ENCODE measurements at regions not wholly inside any gene's neighbourhood (a gene's known extent, or its start where the extent isn't known, plus 50 kb on each side); places are given as distances from the start of the nearest gene placed in this dataset.

DNA sequence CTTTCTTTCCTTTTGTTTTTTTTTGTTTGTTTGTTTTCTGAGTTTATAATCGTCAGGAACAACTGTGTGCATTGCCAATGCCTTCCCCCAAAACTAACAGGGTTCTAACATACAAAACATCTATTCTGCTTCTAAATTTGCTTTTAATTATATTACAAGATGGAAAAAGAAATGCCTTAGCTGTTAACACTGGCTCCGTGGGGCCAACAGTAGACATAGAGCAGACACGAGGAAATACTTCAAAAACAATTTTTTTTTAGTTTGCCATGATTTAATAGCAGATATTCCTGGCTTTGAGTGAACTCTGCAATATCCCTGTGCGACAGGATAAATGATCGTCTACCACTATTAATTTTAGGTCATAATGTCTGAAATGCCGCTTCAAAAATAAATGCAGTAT lies 153.3 kb upstream of the HNRNPA3 start:
- DNase-seq (ENCODE audit: low read depth) = no peak
- no peak overlapping the region for H3K4me3 ChIP-seq (ENCODE audit: low read depth, low read length)
- TF ChIP-seq, protein P1, sequence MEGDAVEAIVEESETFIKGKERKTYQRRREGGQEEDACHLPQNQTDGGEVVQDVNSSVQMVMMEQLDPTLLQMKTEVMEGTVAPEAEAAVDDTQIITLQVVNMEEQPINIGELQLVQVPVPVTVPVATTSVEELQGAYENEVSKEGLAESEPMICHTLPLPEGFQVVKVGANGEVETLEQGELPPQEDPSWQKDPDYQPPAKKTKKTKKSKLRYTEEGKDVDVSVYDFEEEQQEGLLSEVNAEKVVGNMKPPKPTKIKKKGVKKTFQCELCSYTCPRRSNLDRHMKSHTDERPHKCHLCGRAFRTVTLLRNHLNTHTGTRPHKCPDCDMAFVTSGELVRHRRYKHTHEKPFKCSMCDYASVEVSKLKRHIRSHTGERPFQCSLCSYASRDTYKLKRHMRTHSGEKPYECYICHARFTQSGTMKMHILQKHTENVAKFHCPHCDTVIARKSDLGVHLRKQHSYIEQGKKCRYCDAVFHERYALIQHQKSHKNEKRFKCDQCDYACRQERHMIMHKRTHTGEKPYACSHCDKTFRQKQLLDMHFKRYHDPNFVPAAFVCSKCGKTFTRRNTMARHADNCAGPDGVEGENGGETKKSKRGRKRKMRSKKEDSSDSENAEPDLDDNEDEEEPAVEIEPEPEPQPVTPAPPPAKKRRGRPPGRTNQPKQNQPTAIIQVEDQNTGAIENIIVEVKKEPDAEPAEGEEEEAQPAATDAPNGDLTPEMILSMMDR (conservative IDR thresholded peaks at IDR 0.05; ENCODE audit: low read depth, low read length) = no peak

DNA sequence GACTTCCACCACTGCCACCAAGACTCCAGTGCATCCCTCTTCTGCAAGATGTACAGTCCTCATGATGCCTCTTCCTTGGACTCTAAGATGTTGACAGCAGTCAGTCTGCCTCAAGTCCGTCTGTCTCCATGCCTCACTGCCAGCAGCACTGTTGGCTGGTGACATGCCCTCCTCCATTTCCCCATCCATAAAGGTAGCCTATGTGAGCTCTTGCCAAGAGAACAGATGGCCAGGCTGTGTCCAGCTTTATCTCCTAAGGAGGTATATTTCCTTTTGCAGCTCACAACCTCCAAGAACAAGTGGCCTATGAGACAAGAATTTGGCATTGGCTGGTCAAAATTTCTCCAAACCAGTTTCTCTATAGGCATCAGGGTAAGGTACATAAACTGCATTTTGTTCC lies 149.3 kb upstream of the HNRNPA3 start:
- TF ChIP-seq, protein P1 (conservative IDR thresholded peaks at IDR 0.05; ENCODE audit: low read depth, low read length) = no peak
- no peak overlapping the region for H3K4me3 ChIP-seq (ENCODE audit: low read depth, low read length)
- DNase-seq (ENCODE audit: low read depth) = no peak

DNA sequence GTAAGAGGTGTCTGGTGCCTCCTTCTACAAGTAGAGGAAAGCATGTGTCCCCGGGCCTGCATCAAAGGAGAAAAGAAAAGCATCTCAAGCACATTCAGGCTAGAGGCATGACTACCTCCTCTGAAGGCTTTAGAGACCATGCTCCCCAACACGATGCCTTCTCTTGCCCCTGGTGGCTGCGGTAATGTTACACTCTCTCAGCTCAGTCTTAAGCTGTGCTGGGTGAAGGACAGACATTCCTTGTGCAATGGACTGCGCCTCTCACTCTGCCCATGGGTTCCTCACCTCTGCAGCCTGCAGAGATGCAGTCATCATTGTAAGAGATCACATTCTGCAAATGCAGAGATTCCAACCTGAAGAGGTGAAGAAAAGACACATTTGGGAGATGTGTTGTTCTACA lies 148.2 kb upstream of the HNRNPA3 start:
- H3K4me3 ChIP-seq (ENCODE audit: low read depth, low read length) = no peak overlapping the region
- TF ChIP-seq, protein P1 (conservative IDR thresholded peaks at IDR 0.05; ENCODE audit: low read depth, low read length) = peak; percentile 14
- DNase-seq (ENCODE audit: low read depth) = peak; percentile 7

DNA sequence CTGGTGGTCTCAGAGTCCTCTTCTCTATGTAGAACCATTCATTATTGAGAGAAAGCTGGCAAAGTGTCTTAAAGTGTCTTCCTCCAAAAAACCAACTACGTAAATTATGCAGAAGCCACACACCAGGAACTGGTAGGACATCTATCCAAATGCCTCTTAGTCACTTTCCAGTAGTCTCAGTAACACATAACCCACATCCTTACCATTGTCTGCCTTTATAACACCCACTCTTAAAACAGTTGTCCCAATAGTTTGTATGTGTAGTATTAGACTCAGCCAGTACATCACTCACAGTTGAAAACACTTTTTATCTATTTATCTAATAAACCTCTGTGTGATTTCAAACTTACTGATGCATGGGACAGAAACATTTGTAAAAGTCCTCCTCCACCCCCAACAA lies 143.6 kb upstream of the HNRNPA3 start:
- no peak overlapping the region for H3K4me3 ChIP-seq (ENCODE audit: low read depth, low read length)
- no peak for DNase-seq (ENCODE audit: low read depth)
- TF ChIP-seq, protein P1 (conservative IDR thresholded peaks at IDR 0.05; ENCODE audit: low read depth, low read length) = no peak

DNA sequence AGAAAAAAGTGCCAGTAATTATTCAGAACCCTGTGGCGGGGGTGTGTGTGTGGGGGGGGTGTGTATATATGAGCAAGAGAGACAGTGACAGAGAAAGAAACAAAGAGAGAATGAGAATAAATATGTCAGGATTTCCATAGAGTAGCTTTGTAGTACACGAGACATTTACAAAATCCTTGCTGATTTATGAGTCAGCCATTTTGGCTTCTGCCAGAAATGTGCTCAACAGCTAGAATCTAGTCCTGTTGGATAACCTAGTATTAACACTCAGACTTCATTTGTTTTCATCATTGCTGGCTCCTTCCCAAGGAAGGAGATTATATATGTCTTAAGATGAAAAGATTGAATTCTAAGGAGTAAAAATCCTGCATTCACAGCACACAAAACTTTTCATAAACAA lies 140.5 kb upstream of the HNRNPA3 start:
- H3K4me3 ChIP-seq (ENCODE audit: low read depth, low read length) = no peak overlapping the region
- TF ChIP-seq, protein P1 (conservative IDR thresholded peaks at IDR 0.05; ENCODE audit: low read depth, low read length) = no peak
- DNase-seq (ENCODE audit: low read depth) = no peak

DNA sequence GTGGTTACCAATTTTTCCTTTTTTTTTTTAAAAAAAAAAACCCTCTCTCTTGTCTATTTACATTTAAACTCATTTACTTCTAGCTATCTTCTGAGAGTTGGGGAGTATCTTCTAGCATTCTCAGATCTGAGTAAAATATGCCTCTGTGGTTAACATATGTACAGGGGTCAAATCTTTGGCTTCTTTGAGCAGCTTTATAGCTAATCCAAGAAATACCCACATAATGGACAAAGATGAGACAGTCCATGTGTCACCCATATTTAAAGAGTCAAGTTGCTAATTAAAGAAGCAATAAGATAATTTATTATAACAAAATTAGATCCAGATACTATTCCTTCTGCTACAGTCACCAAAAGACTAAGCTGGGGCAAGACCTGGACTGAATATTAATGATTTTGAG lies 139.0 kb upstream of the HNRNPA3 start:
- no peak overlapping the region for H3K4me3 ChIP-seq (ENCODE audit: low read depth, low read length)
- DNase-seq (ENCODE audit: low read depth) = no peak
- TF ChIP-seq, protein P1 (conservative IDR thresholded peaks at IDR 0.05; ENCODE audit: low read depth, low read length) = no peak

DNA sequence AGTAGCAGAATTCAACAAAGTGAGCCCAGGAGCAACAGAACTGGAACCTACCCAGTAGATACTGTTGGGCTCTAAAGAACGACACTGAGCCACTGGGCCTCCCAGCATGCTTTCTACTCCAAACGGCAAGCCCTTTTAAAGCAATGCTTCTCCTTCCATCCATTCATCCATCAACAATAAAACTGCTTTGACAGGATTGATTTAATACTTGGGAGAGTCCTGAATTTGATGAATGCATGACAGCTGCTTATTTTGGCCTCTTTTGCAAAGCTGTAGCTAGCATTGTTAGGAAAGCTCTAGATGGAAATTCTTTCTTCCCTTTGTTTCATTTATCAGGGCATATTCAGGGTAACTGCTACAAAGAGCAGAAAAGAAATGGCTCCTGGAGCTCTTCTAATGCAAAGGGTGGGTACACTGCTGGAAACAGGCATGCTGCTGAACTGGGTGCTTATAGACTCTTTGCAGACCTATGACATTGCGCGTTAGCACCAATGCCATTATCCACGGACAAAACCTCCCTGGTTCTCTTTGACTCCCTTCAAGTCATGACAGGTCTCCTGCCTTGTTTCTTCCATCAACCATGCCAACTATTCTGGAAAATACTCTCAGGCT lies 138.4 kb upstream of the HNRNPA3 start:
- no peak for DNase-seq (ENCODE audit: low read depth)
- H3K4me3 ChIP-seq (ENCODE audit: low read depth, low read length) = no peak overlapping the region
- TF ChIP-seq, protein P1 (conservative IDR thresholded peaks at IDR 0.05; ENCODE audit: low read depth, low read length) = no peak

Data from epithelial cell of proximal tubule (primary cell).